ENCODE measurements at regions not wholly inside any gene's neighbourhood (a gene's known extent, or its start where the extent isn't known, plus 50 kb on each side); places are given as distances from the start of the nearest gene placed in this dataset.

DNA sequence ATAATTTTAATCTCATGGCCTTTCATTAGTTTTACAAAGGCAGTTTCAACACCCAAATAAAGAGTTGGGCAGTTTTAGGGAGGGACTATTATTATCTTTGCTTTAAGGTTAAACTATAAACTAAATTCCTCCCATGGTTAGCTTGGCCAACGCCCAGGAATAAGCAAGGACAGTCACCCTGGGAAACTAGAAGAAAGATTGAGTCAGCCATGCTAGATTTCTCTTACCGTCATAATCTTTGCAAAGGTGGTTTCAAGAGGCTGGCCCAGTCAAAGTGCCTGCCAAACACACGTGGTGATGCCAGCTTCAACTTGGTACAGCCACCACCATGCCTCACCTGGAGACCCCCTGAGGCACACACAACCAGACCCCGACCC is 317.4 kb upstream of the SP8 start:
- no peak overlapping the region for H3K9ac ChIP-seq (ENCODE audit: control insufficient read depth, insufficient read depth, low read length)
- SMC1A ChIA-PET (ENCODE audit: uncharacterized antibody, unreplicated experiment): interaction anchor here (0.8 to 1.1 kb wide), 2 partner anchors 10 to 26 kb away, joined by 3 read pairs; no protein-coding TSS in a partner anchor
- CTCF ChIA-PET: no interaction called here
- POLR2A ChIA-PET: no interaction called here
- H4K20me1 ChIP-seq (ENCODE audit: control insufficient read depth, insufficient read depth): no peaks in the 10 kb centered on the region
- H3K27ac ChIP-seq (ENCODE audit: control insufficient read depth, insufficient read depth): no peak overlapping the region
- WGBS (ENCODE audit: insufficient coverage, insufficient replicate concordance, low lambda C conversion rate, missing lambda C conversion rate): 9% methylated on average over 4 of the region's 4 CpGs
- no peaks in the 10 kb centered on the region for H3K27me3 ChIP-seq (replicated peaks in 1 of 2; ENCODE audit: control insufficient read depth in 2 of 2, insufficient read depth in 2 of 2, low read length in 1 of 2)
- no peaks in the 10 kb centered on the region for H3K9me3 ChIP-seq (replicated peaks; ENCODE audit: control insufficient read depth, insufficient read depth, low read length)
- H3K4me3 ChIP-seq: no peak overlapping the region
- RAD21 ChIA-PET (ENCODE audit: unreplicated experiment): no interaction called here
- no peaks in the 10 kb centered on the region for H3K79me2 ChIP-seq (ENCODE audit: control insufficient read depth, insufficient read depth, low read length)
- in situ Hi-C loops (cut with MboI) (no loop called here), intact Hi-C loops (cut with micrococcal nuclease; ENCODE audit: unreplicated experiment) (no loop called here)
- ATAC-seq (no peak), DNase-seq (ENCODE audit: low read depth, low spot score) (no peak), FAIRE-seq (no peak)
- H3K4me2 ChIP-seq (ENCODE audit: control insufficient read depth, insufficient read depth): no peak overlapping the region
- no peaks in the 10 kb centered on the region for H3K36me3 ChIP-seq (ENCODE audit: control insufficient read depth in 2 of 2, insufficient read depth in 2 of 2, low read length in 1 of 2)
- no peaks in the 10 kb centered on the region for H3K4me1 ChIP-seq (ENCODE audit: control insufficient read depth, insufficient read depth, low read length)
- no TSS peak for BruUV-seq (replicated peaks)
- no peak for TF ChIP-seq MLLT1 (IDR thresholded peaks at IDR 0.05)
- no peak for TF ChIP-seq KLF5 (IDR thresholded peaks at IDR 0.05; ENCODE audit: partially characterized antibody)
- no peak for TF ChIP-seq NFXL1 (IDR thresholded peaks at IDR 0.05; ENCODE audit: borderline replicate concordance)
- TF ChIP-seq MTA3 (IDR thresholded peaks at IDR 0.05; ENCODE audit: borderline replicate concordance, low read length): no peak
- no peak for TF ChIP-seq EGR1 (IDR thresholded peaks at IDR 0.05; ENCODE audit: borderline replicate concordance in 1 of 2, low read depth in 2 of 2, low read length in 2 of 2)
- TF ChIP-seq BMI1 (IDR thresholded peaks at IDR 0.05; ENCODE audit: borderline replicate concordance): no peak
- no peak overlapping the region for H2AFZ ChIP-seq (ENCODE audit: control insufficient read depth, low read depth, low read length)

GRCh38 chr7:21106296-21106732 is 319.6 kb upstream of the SP8 start:
- Histone ChIP-seq H3K4me3 (no peak overlapping the region), H3K9me3 (replicated peaks; ENCODE audit: control insufficient read depth, insufficient read depth, low read length) (no peaks in the 10 kb centered on the region), H3K79me2 (ENCODE audit: control insufficient read depth, insufficient read depth, low read length) (no peaks in the 10 kb centered on the region), H4K20me1 (ENCODE audit: control insufficient read depth, insufficient read depth) (no peaks in the 10 kb centered on the region), H2AFZ (ENCODE audit: control insufficient read depth, low read depth, low read length) (no peak overlapping the region), H3K9ac (ENCODE audit: control insufficient read depth, insufficient read depth, low read length) (no peak overlapping the region), H3K4me2 (ENCODE audit: control insufficient read depth, insufficient read depth) (no peak overlapping the region), H3K36me3 (ENCODE audit: control insufficient read depth in 2 of 2, insufficient read depth in 2 of 2, low read length in 1 of 2) (no peaks in the 10 kb centered on the region), H3K27me3 (replicated peaks in 1 of 2; ENCODE audit: control insufficient read depth in 2 of 2, insufficient read depth in 2 of 2, low read length in 1 of 2) (no peaks in the 10 kb centered on the region), H3K27ac (ENCODE audit: control insufficient read depth, insufficient read depth) (no peak overlapping the region), H3K4me1 (ENCODE audit: control insufficient read depth, insufficient read depth, low read length) (no peaks in the 10 kb centered on the region)
- ATAC-seq (no peak), FAIRE-seq (no peak), DNase-seq (ENCODE audit: low read depth, low spot score) (no peak)
- in situ Hi-C loops (cut with MboI): no loop called here
- intact Hi-C loops (cut with micrococcal nuclease; ENCODE audit: unreplicated experiment): no loop called here
- ChIA-PET SMC1A (ENCODE audit: uncharacterized antibody, unreplicated experiment) (interaction anchor here (0.6 kb wide), 1 partner anchor 366 kb away, joined by 3 read pairs; no protein-coding TSS in a partner anchor), RAD21 (ENCODE audit: unreplicated experiment) (no interaction called here), CTCF (no interaction called here), POLR2A (no interaction called here)
- WGBS (ENCODE audit: insufficient coverage, insufficient replicate concordance, low lambda C conversion rate, missing lambda C conversion rate): 18% methylated on average over 4 of the region's 4 CpGs
- BruUV-seq (replicated peaks): no TSS peak
- TF ChIP-seq POLR2AphosphoS2 (IDR thresholded peaks at IDR 0.05; ENCODE audit: low read depth, low read length) (no peak), ZNF622 (IDR thresholded peaks at IDR 0.05) (no peak), POLR2A (IDR thresholded peaks at IDR 0.05; ENCODE audit: low read depth, low read length) (no peak), MEF2A (IDR thresholded peaks at IDR 0.05; ENCODE audit: insufficient read depth, low read depth, low read length) (no peak), JUND (IDR thresholded peaks at IDR 0.05; ENCODE audit: low read depth, low read length) (no peak), GABPA (IDR thresholded peaks at IDR 0.05; ENCODE audit: low read depth) (no peak), PKNOX1 (IDR thresholded peaks at IDR 0.05) (no peak), HDGF (IDR thresholded peaks at IDR 0.05) (no peak)
